Subcutaneous abdominal adipose tissue (tissue), 5 donors: ENCODE measurements at regions not wholly inside any gene's neighbourhood (a gene's known extent, or its start where the extent isn't known, plus 50 kb on each side); places are given as distances from the start of the nearest gene placed in this dataset.

Source experiments
- H3K27ac ChIP-seq: one replicate; pipeline ENCODE4 v1.7.0; 2013; ENCODE audit warnings: low read depth, mild to moderate bottlenecking, inconsistent platforms, low read length, moderate library complexity
- H3K27me3 ChIP-seq, 5 donors: one replicate each; pipeline ENCODE4 v1.7.0; 2013; ENCODE audit warnings: low read length in 5 of 5, inconsistent platforms in 1 of 5; ENCODE audit not compliant: control insufficient read depth in 5 of 5, insufficient read depth in 4 of 5
- H3K36me3 ChIP-seq, 5 donors: one replicate each; pipeline ENCODE4 v1.7.0; 2013; ENCODE audit warnings: low read length in 5 of 5; ENCODE audit not compliant: control insufficient read depth in 5 of 5, insufficient read depth in 5 of 5
- H3K4me1 ChIP-seq, 5 donors: one replicate each; pipeline ENCODE4 v1.7.0; 2013; ENCODE audit warnings: low read length in 5 of 5, mild to moderate bottlenecking in 3 of 5, moderate library complexity in 1 of 5; ENCODE audit not compliant: control insufficient read depth in 5 of 5, insufficient read depth in 5 of 5
- H3K4me3 ChIP-seq, 5 donors: one replicate each; pipeline ENCODE4 v1.7.0; 2013; ENCODE audit warnings: low read length in 5 of 5, low read depth in 1 of 5
- H3K9ac ChIP-seq, 5 donors: one replicate each; pipeline ENCODE4 v1.7.0; 2013; ENCODE audit warnings: low read length in 5 of 5, mild to moderate bottlenecking in 4 of 5, moderate library complexity in 3 of 5
- H3K9me3 ChIP-seq, 5 donors: one replicate each; pipeline ENCODE4 v1.7.0; 2013; ENCODE audit warnings: low read length in 5 of 5; ENCODE audit not compliant: control insufficient read depth in 5 of 5
- donor health status: healthy.
- donor health status: healthy.
- donor health status: healthy.
- donor health status: healthy.
- donor health status: healthy.

DNA sequence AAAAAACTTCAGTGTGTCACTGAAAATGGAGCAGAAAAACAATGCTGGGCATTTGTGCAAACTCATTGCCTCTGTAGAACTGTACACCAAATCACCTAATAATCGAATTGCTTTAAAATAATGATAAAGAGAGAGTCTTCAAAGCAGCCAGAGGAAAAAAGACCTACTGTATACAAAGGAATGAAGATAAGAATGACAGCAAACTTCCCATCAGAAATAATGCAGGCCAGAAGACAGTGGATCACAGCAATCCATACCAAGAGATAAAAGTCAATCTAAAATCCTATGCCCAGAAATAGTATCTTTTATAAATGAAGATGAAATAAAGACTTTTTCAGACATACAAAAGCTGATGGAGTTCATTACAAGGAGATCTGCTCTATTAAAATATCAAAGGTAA lies 134.7 kb upstream of the VEPH1 start:
- no peaks in the 10 kb centered on the region for H3K36me3 ChIP-seq
- no peak overlapping the region for H3K4me3 ChIP-seq
- no peak overlapping the region for H3K27ac ChIP-seq
- H3K9me3 ChIP-seq, result peaks cover 0 to 11% (median 4%) of the 10 kb centered on the region in 5 donors
- H3K4me1 ChIP-seq, result peaks cover 0 to 7% (median 0%) of the 10 kb centered on the region in 5 donors
- H3K9ac ChIP-seq, result no peak overlapping the region
- H3K27me3 ChIP-seq, result no peaks in the 10 kb centered on the region

DNA sequence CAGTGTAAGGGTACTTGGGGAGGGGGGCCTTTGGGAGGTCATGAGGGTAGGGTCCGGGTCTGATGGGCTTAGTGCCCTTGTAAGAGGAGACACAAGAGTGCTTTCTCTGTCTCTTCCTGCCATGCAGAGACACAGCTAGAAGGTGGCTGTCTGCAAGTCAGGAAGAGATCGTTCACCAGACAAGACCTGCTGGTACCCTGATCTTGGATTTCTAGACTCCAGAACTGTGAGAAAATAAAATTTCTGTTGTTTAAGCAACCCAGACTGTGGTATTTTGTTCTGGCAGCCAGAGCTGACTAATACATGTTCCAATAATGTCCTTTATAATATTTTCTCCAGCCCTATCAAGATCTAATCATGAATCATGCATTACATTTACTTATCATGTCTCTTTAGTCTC lies 130.0 kb upstream of the VEPH1 start:
- H3K27me3 ChIP-seq, result peaks cover 0 to 3% (median 0%) of the 10 kb centered on the region in 5 donors
- H3K27ac ChIP-seq, result no peak overlapping the region
- H3K36me3 ChIP-seq, result no peaks in the 10 kb centered on the region
- peaks cover 0 to 7% (median 3%) of the 10 kb centered on the region in 5 donors for H3K4me1 ChIP-seq
- peaks cover 0 to 11% (median 4%) of the 10 kb centered on the region in 5 donors for H3K9me3 ChIP-seq
- no peak overlapping the region for H3K9ac ChIP-seq
- no peak overlapping the region for H3K4me3 ChIP-seq

DNA sequence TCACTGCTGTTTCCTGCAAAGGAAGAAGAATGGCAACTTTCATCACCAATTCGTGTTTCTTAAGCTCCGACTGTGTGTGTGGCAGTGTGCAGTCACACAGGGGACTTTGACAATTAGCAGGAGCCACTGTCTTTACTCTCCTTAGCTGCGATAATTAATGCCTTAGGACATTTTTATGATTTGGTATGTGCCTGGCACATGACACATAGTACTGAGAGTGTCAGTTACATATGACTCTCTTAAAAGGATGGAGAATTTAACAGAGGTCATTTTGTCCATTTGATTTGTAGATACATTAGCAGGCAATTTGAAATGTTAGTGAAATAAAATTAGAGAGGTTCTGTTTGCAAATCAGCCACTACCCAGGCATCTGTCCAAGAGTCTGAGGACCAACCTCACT lies 128.9 kb upstream of the VEPH1 start:
- H3K4me1 ChIP-seq, result peaks cover 0 to 7% (median 3%) of the 10 kb centered on the region in 5 donors
- H3K27ac ChIP-seq, result no peak overlapping the region
- no peak overlapping the region for H3K9ac ChIP-seq
- H3K4me3 ChIP-seq, result no peak overlapping the region
- no peaks in the 10 kb centered on the region for H3K36me3 ChIP-seq
- peaks cover 0 to 2% (median 0%) of the 10 kb centered on the region in 5 donors for H3K9me3 ChIP-seq
- peaks cover 0 to 3% (median 0%) of the 10 kb centered on the region in 5 donors for H3K27me3 ChIP-seq

DNA sequence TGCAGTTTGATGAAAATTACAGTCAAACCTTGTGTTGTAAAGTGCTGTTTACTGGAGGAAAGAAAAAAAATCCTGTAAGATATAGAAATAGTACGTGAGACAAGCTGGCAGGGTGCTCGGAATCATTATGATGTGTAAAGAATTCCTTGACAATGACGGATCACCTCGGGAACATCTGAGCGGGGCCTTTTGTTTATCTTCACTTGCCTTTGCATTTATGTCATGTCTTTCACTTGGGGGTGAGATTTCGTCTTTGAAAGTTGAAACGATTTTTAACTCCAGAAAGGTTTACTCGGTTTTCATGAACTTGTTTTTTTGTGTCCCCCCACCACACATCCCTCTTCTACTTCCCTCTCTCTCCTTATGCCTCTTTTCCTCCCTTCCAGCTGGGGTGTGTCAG lies 128.3 kb upstream of the VEPH1 start:
- Histone ChIP-seq H3K9ac (no peak overlapping the region), H3K27me3 (peaks cover 0 to 3% (median 0%) of the 10 kb centered on the region in 5 donors), H3K4me3 (no peak overlapping the region), H3K9me3 (no peaks in the 10 kb centered on the region), H3K27ac (no peak overlapping the region), H3K36me3 (no peaks in the 10 kb centered on the region), H3K4me1 (peaks cover 0 to 7% (median 3%) of the 10 kb centered on the region in 5 donors)

DNA sequence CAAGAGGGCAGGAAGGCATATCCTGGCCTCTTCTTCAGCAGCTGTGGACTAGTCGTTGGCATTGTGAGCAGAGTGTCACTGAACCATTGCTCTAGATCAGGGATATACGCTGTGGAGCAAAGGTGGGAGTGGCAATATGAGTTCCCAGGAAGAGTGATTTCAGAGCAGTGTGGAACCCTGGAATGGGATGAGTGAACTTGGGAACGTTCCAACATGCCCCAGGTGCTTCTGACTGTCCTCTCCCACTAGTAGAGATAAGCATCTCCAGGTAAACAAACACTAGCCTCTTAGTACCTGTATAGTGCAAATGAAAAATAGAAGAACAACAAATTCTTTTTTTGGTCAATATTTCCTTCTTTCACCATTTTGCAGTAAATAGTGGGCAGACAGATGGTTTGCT lies 123.6 kb upstream of the VEPH1 start:
- H3K9me3 ChIP-seq, result no peaks in the 10 kb centered on the region
- no peaks in the 10 kb centered on the region for H3K36me3 ChIP-seq
- peaks cover 0 to 3% (median 0%) of the 10 kb centered on the region in 5 donors for H3K27me3 ChIP-seq
- peaks cover 0 to 4% (median 0%) of the 10 kb centered on the region in 5 donors for H3K4me1 ChIP-seq
- H3K9ac ChIP-seq, result no peak overlapping the region
- H3K27ac ChIP-seq, result no peak overlapping the region
- H3K4me3 ChIP-seq, result no peak overlapping the region

DNA sequence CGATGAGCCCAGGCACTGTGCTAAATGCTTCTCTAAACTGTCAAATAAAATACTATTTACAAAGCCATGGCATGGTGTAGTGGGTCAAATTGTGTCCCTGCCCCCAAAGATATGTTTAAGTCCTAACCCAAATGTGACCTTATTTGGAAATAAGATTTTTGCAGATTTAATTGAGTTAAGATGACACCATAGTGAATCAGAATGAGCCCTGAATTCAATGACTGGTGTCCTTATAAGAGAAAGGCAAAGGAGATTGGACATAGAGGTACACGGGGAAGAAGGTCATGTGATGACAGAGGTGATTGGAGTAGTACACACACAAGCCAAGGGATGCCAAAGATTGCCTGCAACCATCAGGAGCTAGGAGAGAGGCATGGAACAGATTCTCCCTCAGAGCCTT lies 121.6 kb upstream of the VEPH1 start:
- Histone ChIP-seq H3K27ac (no peak overlapping the region), H3K9me3 (no peaks in the 10 kb centered on the region), H3K9ac (no peak overlapping the region)

DNA sequence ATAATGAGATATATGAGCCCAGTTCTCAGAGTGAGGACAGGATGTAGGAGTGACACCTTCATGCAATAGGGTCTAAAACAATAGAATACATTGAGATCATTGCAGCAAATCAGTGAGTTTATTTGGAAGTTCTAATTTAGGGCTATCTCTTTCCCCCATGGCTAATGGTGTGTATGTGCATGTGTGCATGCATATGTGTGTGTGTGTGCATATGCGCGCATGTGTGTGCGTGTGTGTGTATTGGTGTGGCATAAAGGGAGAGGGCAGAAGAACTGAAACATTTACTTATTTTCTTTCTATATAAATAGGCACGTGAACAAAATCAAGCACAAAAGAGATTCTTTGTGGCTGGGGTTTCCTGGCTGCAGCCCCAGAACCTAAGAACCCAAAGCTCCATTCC lies 115.7 kb upstream of the VEPH1 start:
- Histone ChIP-seq H3K9me3 (no peaks in the 10 kb centered on the region), H3K27me3 (no peaks in the 10 kb centered on the region), H3K36me3 (no peaks in the 10 kb centered on the region), H3K4me1 (peaks cover 0 to 3% (median 3%) of the 10 kb centered on the region in 5 donors), H3K9ac (no peak overlapping the region), H3K4me3 (no peak overlapping the region), H3K27ac (no peak overlapping the region)

More for the DNA sequence above, 121.6 kb upstream of the VEPH1 start:
- Histone ChIP-seq H3K4me3 (no peak overlapping the region), H3K4me1 (peaks cover 0 to 4% (median 0%) of the 10 kb centered on the region in 5 donors), H3K27me3 (peaks cover 0 to 3% (median 0%) of the 10 kb centered on the region in 5 donors), H3K36me3 (no peaks in the 10 kb centered on the region)

DNA sequence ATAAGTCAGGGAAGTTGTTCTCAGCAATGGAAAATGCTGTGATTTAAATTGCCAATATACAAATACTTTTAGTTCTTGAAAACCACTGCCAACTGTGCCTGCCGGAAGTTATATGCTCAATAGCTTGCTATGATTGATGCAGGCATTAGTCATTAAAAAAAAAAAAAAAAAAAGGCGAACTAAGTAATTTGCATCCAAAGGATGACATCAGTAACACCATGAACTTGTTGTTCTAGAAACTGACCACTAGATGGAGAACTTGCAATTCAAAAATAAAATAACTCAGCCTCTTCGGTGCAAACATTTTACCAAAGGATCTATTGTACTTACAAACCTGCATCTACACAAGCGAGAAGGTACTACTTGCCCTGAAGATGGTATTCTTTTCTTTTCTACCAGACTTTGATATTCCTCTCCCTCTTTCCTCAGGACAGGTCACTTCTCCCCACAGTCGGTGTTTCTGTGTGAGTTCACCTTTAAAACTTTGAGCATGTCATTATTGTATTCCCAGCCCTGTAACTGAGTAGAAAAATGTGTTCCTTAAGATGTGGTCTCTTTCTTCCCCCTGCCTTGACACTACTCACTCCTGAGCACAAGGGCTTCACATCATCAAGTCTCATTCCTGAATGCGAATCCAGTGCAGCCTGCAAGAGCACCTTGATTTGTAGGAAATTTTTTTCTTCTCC lies 115.0 kb upstream of the VEPH1 start:
- Histone ChIP-seq H3K4me1 (peaks cover 0 to 3% (median 3%) of the 10 kb centered on the region in 5 donors), H3K27me3 (no peaks in the 10 kb centered on the region), H3K4me3 (no peak overlapping the region), H3K27ac (no peak overlapping the region), H3K9ac (no peak overlapping the region), H3K36me3 (no peaks in the 10 kb centered on the region), H3K9me3 (no peaks in the 10 kb centered on the region)

DNA sequence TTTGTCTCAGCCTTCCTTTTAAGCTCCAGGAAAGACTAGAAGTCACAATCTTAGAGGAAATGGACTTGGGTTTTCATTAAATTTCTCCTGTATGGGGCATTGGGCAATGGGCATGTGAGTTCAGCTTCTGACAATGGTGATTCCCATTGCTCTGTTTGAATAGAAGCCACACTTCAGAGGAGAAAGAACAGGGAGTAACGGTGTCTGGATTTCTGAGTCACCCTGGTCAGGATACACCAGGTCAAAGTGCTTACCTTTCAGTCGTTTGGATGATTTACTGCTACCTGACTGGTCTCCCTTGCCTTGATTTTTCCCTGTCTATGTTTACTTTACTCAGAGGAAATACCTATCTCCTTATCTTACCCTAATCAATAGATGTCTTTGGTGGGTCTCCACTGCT lies 111.7 kb upstream of the VEPH1 start:
- Histone ChIP-seq H3K36me3 (no peaks in the 10 kb centered on the region), H3K27ac (no peak overlapping the region), H3K4me1 (peaks cover 0 to 7% (median 3%) of the 10 kb centered on the region in 5 donors), H3K9ac (no peak overlapping the region), H3K27me3 (no peaks in the 10 kb centered on the region), H3K9me3 (no peaks in the 10 kb centered on the region), H3K4me3 (no peak overlapping the region)

DNA sequence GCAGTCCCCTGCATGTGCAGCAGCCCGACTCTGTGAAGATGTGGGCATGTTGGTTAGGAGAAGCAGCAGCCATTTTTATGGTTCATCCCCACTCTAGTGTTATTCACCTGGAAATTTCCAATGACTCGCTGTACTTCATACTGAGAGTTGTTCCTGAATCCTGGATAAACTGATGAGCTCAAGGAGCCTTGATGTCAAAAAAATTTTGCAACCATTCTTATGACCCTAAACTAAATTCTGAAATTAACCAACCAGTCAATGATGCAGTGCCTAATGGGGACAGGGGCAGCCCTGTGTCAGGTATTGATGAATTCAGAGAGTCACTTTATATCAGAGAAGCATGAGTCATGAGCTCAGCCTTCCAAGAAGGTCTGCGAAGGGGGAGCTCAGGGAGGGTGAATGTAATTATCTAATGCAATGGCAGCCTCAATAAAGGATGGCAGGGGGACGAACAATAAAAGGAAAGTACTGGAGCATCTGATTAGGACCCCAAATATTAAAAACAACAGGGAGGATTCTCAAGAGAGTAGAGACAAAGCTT lies 108.4 kb upstream of the VEPH1 start:
- no peaks in the 10 kb centered on the region for H3K9me3 ChIP-seq
- H3K36me3 ChIP-seq, result no peaks in the 10 kb centered on the region
- peaks cover 0 to 7% (median 4%) of the 10 kb centered on the region in 5 donors for H3K4me1 ChIP-seq
- H3K9ac ChIP-seq, result no peak overlapping the region
- no peaks in the 10 kb centered on the region for H3K27me3 ChIP-seq
- H3K4me3 ChIP-seq, result no peak overlapping the region
- H3K27ac ChIP-seq, result no peak overlapping the region
